K562 (cell line): ENCODE measurements at regions not wholly inside any gene's neighbourhood (a gene's known extent, or its start where the extent isn't known, plus 50 kb on each side); places are given as distances from the start of the nearest gene placed in this dataset.
"Not testable (repeated sequence)": the region's sequence is repeated elsewhere in the genome, so short reads cannot be mapped to it uniquely, and the experiment has no call there.

Experiments
- ATAC-seq: fragments of 200-7000 bp; cut with Tn5 transposase; 3 replicates; pipeline ENCODE4 v1.9.1; 2020; ENCODE audit warnings: moderate library complexity
- BruUV-seq: library from RNA; stranded (reverse); fragments of 400-500 nt; replicated peaks from 2 replicates; lab custom pipeline; 2021; lab: Mats Ljungman, UMichigan
- CTCF ChIA-PET: fragments of 300-600 bp; formaldehyde crosslinking; extraction: SDS; loops from one replicate; lab custom pipeline; 2021; ENCODE audit warnings: low intra/inter-chr PET ratio; lab: Yijun Ruan, JAX
- POLR2A ChIA-PET: fragments of 300-600, 350-650 bp; sonication (Branson Sonifier 250); formaldehyde crosslinking; extraction: SDS; loops from one replicate; lab custom pipeline; 2021; ENCODE audit warnings: antibody characterized with exemption, inconsistent platforms; lab: Yijun Ruan, JAX
- DNase-seq, 4 experiments: peaks; one replicate each; pipeline versions ENCODE4 v3.0.0 to v3.0.0-alpha.2; 2011 to 2018; ENCODE audit warnings: low spot score in 3 of 4, mixed read lengths in 3 of 4; ENCODE audit errors: extremely low read depth in 1 of 4
- FAIRE-seq: peaks from 2 replicates; lab custom pipeline; 2011; peaks lifted over from hg19 to GRCh38; lab: Jason Lieb, UNC
- H2AFZ ChIP-seq: 2 replicates; pipeline ENCODE4 v1.6.0; 2011; ENCODE audit warnings: low read depth, low read length, control low read depth, inconsistent platforms
- H3K27ac ChIP-seq: fragments of 200-600 bp; 3 replicates; pipeline ENCODE4 v1.8.0; 2011; ENCODE audit warnings: low read depth, mild to moderate bottlenecking, control low read depth, inconsistent platforms, low read length, moderate library complexity, mixed read lengths; ENCODE audit errors: extremely low read depth
- H3K27me3 ChIP-seq, 2 experiments: fragments of 300-600 bp in 1 of 2; 2 replicates in 1 of 2; 3 replicates in 1 of 2; pipeline versions ENCODE4 v1.6.0 to v1.8.0; 2011; ENCODE audit warnings: inconsistent platforms in 2 of 2, low read length in 2 of 2, mild to moderate bottlenecking in 1 of 2, mixed read lengths in 1 of 2, moderate library complexity in 1 of 2; ENCODE audit not compliant: control insufficient read depth in 2 of 2, insufficient read depth in 2 of 2
- H3K36me3 ChIP-seq: fragments of 300-600 bp; 3 replicates; pipeline ENCODE4 v1.8.0; 2011; ENCODE audit warnings: mild to moderate bottlenecking, low read length, inconsistent platforms; ENCODE audit not compliant: control insufficient read depth, insufficient read depth
- H3K4me1 ChIP-seq, 2 experiments: fragments of 200-600 bp in 1 of 2; replicated peaks in 1 of 2; 2 replicates in 1 of 2; 3 replicates in 1 of 2; pipeline versions ENCODE4 v1.5.1 to v1.8.0; 2011; ENCODE audit warnings: inconsistent platforms in 2 of 2, low read length in 2 of 2, mild to moderate bottlenecking in 1 of 2, mixed read lengths in 1 of 2, moderate library complexity in 1 of 2; ENCODE audit not compliant: control insufficient read depth in 2 of 2, insufficient read depth in 2 of 2
- H3K4me2 ChIP-seq: 2 replicates; pipeline ENCODE4 v1.6.1; 2011; ENCODE audit warnings: low read length, control low read depth, inconsistent platforms, mixed read lengths; ENCODE audit not compliant: insufficient read depth
- H3K4me3 ChIP-seq: fragments of 200-600 bp; sonication (generic), shearing (Covaris generic); 2 replicates; pipeline ENCODE4 v1.5.1; 2016; ENCODE audit warnings: control low read depth, inconsistent platforms
- H3K79me2 ChIP-seq: fragments of 200-600 bp; 3 replicates; pipeline ENCODE4 v1.8.0; 2011; ENCODE audit warnings: low read length, inconsistent platforms; ENCODE audit not compliant: control insufficient read depth, insufficient read depth
- H3K9ac ChIP-seq, 2 experiments: 2 replicates each; pipeline versions ENCODE4 v1.6.0 to v1.6.1; 2011; ENCODE audit warnings: low read depth in 2 of 2, low read length in 2 of 2, control low read depth in 1 of 2, inconsistent platforms in 1 of 2, mild to moderate bottlenecking in 1 of 2, mixed read lengths in 1 of 2; ENCODE audit not compliant: insufficient read depth in 1 of 2
- H3K9me1 ChIP-seq: one replicate; pipeline ENCODE4 v1.6.0; 2011; ENCODE audit warnings: inconsistent platforms, mild to moderate bottlenecking, low read length, moderate library complexity; ENCODE audit not compliant: control insufficient read depth, insufficient read depth
- H3K9me3 ChIP-seq: replicated peaks from 2 replicates; pipeline ENCODE4 v1.5.1; 2011; ENCODE audit warnings: low read depth, low read length, inconsistent platforms; ENCODE audit not compliant: control insufficient read depth, insufficient read depth
- H4K20me1 ChIP-seq: replicated peaks from 2 replicates; pipeline ENCODE4 v1.6.1; 2011; ENCODE audit warnings: low read length, inconsistent platforms, mixed read lengths; ENCODE audit not compliant: control insufficient read depth, insufficient read depth
- DDX20 ChIP-seq: fragments of 450-650 bp; IDR thresholded peaks from 2 replicates; pipeline ENCODE4 v1.6.1; 2016; ENCODE audit warnings: missing genetic modification characterization, low read depth, mild to moderate bottlenecking, missing compliant biosample characterization, moderate library complexity
- GABPA ChIP-seq: fragments of 200-800 bp; sonication (Bioruptor generic); conservative IDR thresholded peaks from 2 replicates; pipeline ENCODE4 v1.6.1; 2016; ENCODE audit warnings: low read depth, missing genetic modification characterization, missing compliant biosample characterization
- GABPB1 ChIP-seq: sonication (generic); formaldehyde crosslinking; IDR thresholded peaks from 2 replicates; pipeline ENCODE4 v1.8.0; 2022; ENCODE audit warnings: mild to moderate bottlenecking, missing genetic modification reagents
- GABPB2 ChIP-seq: fragments of 250-450 bp; sonication (Bioruptor Pico); conservative IDR thresholded peaks from 2 replicates; pipeline ENCODE4 v1.5.1; 2021; ENCODE audit warnings: mild to moderate bottlenecking
- MAFF ChIP-seq: IDR thresholded peaks from 2 replicates; pipeline ENCODE4 v1.6.1; 2012; ENCODE audit warnings: low read length, improper control_type of control experiment
- MEF2D ChIP-seq: conservative IDR thresholded peaks from 2 replicates; pipeline ENCODE4 v1.6.1; 2016; ENCODE audit warnings: low read depth, missing genetic modification characterization, missing compliant biosample characterization
- MIER1 ChIP-seq: fragments of 450-650 bp; IDR thresholded peaks from 2 replicates; pipeline ENCODE4 v1.6.1; 2016; ENCODE audit warnings: antibody characterized with exemption, mild to moderate bottlenecking, low read depth
- NFIC ChIP-seq: fragments of 450-650 bp; IDR thresholded peaks from 2 replicates; pipeline ENCODE4 v1.6.1; 2017; ENCODE audit warnings: mild to moderate bottlenecking, inconsistent platforms
- NR1H2 ChIP-seq: sonication (generic); formaldehyde crosslinking; IDR thresholded peaks from 2 replicates; pipeline ENCODE4 v1.4.0; 2020; ENCODE audit warnings: mild to moderate bottlenecking, missing genetic modification reagents
- TRIM24 ChIP-seq, 2 experiments: fragments of 450-650 bp; IDR thresholded peaks; 2 replicates each; pipeline ENCODE4 v1.6.1; 2016
- ZC3H11A ChIP-seq: IDR thresholded peaks from 2 replicates; pipeline ENCODE4 v1.6.1; 2012; ENCODE audit warnings: low read depth, low read length, improper control_type of control experiment
- ZNF707 ChIP-seq: fragments of 250-450 bp; sonication (Bioruptor Pico); conservative IDR thresholded peaks from 2 replicates; pipeline ENCODE4 v1.8.0; 2022; ENCODE audit warnings: inconsistent platforms, mild to moderate bottlenecking, moderate library complexity
- in situ Hi-C: fragments of 300-500 bp; cut with MboI; formaldehyde crosslinking; loops from 4 replicates; pipeline ENCODE4 v1.15.0; 2018; ENCODE audit warnings: inconsistent platforms, mixed read lengths
- intact Hi-C: fragments of 100-400 bp; cut with micrococcal nuclease; formaldehyde crosslinking; loops from 2 replicates; pipeline ENCODE4 v1.14.2; 2022
- TF ChIP-seq, protein P1 (sequence below): fragments of 250-450 bp; sonication (Bioruptor Pico); IDR thresholded peaks from 2 replicates; pipeline ENCODE4 v1.8.0; 2021; ENCODE audit warnings: moderate library complexity, mild to moderate bottlenecking, inconsistent platforms
- TF ChIP-seq, protein P2 (sequence below): fragments of 450-650 bp; IDR thresholded peaks from 2 replicates; pipeline ENCODE4 v1.6.1; 2016; ENCODE audit warnings: low read depth, mild to moderate bottlenecking, moderate library complexity

DNA sequence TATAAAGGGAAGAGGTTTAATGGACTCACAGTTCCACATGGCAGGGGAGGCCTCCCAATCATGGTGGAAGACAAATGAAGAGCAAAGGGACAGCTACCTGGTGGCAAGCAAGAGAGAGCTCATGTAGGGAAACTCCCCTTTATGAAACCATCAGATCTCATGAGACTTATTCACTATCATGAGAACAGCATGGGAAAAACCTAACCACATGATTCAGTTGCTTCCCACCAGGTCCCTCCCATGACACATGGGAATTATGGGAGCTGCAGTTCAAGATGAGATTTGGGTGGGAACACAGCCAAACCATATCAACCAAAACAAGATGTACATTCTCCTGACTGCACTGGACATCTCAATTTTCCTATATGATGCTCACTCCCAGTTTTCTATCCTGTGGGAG lies 174.4 kb upstream of the CCDC54 start:
- H3K4me2 ChIP-seq, FAIRE-seq, H3K27me3 ChIP-seq, H4K20me1 ChIP-seq, DNase-seq, H2AFZ ChIP-seq, CTCF ChIA-PET, H3K79me2 ChIP-seq, BruUV-seq, ATAC-seq, H3K9me3 ChIP-seq, H3K4me1 ChIP-seq, intact Hi-C loops, H3K9ac ChIP-seq, H3K27ac ChIP-seq, POLR2A ChIA-PET, H3K9me1 ChIP-seq, in situ Hi-C loops, H3K4me3 ChIP-seq, H3K36me3 ChIP-seq: not testable (repeated sequence)

DNA sequence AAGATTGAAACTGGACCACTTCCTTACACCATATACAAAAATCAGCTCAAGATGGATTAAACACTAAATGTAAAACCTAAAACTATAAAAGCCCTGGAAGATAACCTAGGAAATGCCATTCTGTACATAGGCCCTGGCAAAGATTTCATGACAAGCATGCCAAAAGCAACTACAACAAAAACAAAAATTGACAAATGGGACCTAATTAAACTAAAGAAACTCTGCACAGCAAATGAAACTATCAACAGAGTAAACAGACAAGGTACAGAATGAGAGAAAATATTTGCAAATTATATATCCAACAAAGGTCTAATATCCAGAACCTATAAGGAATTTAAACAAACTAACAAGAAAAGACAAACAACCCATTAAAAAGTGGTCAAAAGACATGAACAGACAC lies 173.1 kb upstream of the CCDC54 start:
- no peaks in the 10 kb centered on the region for H3K9me3 ChIP-seq
- H3K27me3 ChIP-seq, result no peaks in the 10 kb centered on the region
- H3K4me2 ChIP-seq, result no peak overlapping the region
- H3K9ac ChIP-seq, result no peak overlapping the region
- no peaks in the 10 kb centered on the region for H3K4me1 ChIP-seq
- H3K9me1 ChIP-seq, result no peaks in the 10 kb centered on the region
- no peaks in the 10 kb centered on the region for H4K20me1 ChIP-seq
- in situ Hi-C loops, result no loop called here
- no peak overlapping the region for H2AFZ ChIP-seq
- H3K27ac ChIP-seq, result no peak overlapping the region
- BruUV-seq, result no TSS peak
- no peak for TF ChIP-seq MAFF
- no peak for TF ChIP-seq NR1H2
- no peak for TF ChIP-seq NFIC
- TF ChIP-seq, protein P1, sequence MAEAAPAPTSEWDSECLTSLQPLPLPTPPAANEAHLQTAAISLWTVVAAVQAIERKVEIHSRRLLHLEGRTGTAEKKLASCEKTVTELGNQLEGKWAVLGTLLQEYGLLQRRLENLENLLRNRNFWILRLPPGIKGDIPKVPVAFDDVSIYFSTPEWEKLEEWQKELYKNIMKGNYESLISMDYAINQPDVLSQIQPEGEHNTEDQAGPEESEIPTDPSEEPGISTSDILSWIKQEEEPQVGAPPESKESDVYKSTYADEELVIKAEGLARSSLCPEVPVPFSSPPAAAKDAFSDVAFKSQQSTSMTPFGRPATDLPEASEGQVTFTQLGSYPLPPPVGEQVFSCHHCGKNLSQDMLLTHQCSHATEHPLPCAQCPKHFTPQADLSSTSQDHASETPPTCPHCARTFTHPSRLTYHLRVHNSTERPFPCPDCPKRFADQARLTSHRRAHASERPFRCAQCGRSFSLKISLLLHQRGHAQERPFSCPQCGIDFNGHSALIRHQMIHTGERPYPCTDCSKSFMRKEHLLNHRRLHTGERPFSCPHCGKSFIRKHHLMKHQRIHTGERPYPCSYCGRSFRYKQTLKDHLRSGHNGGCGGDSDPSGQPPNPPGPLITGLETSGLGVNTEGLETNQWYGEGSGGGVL (CRISPR knock-in tag), result no peak
- TF ChIP-seq ZC3H11A, result no peak
- TF ChIP-seq, protein P2, sequence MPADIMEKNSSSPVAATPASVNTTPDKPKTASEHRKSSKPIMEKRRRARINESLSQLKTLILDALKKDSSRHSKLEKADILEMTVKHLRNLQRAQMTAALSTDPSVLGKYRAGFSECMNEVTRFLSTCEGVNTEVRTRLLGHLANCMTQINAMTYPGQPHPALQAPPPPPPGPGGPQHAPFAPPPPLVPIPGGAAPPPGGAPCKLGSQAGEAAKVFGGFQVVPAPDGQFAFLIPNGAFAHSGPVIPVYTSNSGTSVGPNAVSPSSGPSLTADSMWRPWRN, result no peak
- TF ChIP-seq TRIM24 (IDR thresholded peaks at IDR 0.05), result no peak
- TF ChIP-seq MEF2D (tag), result no peak
- no peak for TF ChIP-seq MIER1
- TF ChIP-seq DDX20 (tag), result no peak
- no peak for TF ChIP-seq GABPB2 (CRISPR knock-in tag)
- no peak for TF ChIP-seq GABPB1
- no peak for TF ChIP-seq ZNF707 (CRISPR knock-in tag)
- TF ChIP-seq GABPA (tag), result no peak
- DNase-seq (no peak), ATAC-seq (no peak), FAIRE-seq (no peak)
- no peaks in the 10 kb centered on the region for H3K79me2 ChIP-seq
- H3K4me3 ChIP-seq, result no peak overlapping the region
- ChIA-PET POLR2A (no interaction called here), CTCF (no interaction called here)
- no peaks in the 10 kb centered on the region for H3K36me3 ChIP-seq
- intact Hi-C loops, result no loop called here
